Type B pancreatic cell (in vitro differentiated cells): ENCODE measurements at regions not wholly inside any gene's neighbourhood (a gene's known extent, or its start where the extent isn't known, plus 50 kb on each side); places are given as distances from the start of the nearest gene placed in this dataset.
"Not testable (repeated sequence)": the region's sequence is repeated elsewhere in the genome, so short reads cannot be mapped to it uniquely, and the experiment has no call there.

Source experiments
- DNase-seq: peaks from one replicate; pipeline ENCODE4 v3.0.0; 2021; ENCODE audit warnings: mixed read lengths; ENCODE audit not compliant: unreplicated experiment; ENCODE audit errors: extremely low spot score
- H3K27ac Mint-ChIP-seq: 2 replicates; pipeline ENCODE4 v1.8.0; 2021; ENCODE audit warnings: mild to moderate bottlenecking, mixed read lengths
- H3K27me3 Mint-ChIP-seq: 2 replicates; pipeline ENCODE4 v1.8.0; 2021; ENCODE audit warnings: mixed read lengths
- H3K36me3 Mint-ChIP-seq: 2 replicates; pipeline ENCODE4 v1.8.0; 2021; ENCODE audit warnings: mixed read lengths
- H3K4me1 Mint-ChIP-seq: one replicate; pipeline ENCODE4 v1.8.0; 2021; ENCODE audit warnings: mixed read lengths; ENCODE audit not compliant: unreplicated experiment
- H3K4me3 Mint-ChIP-seq: 2 replicates; pipeline ENCODE4 v1.8.0; 2021; ENCODE audit warnings: mild to moderate bottlenecking, mixed read lengths
- H3K9me3 Mint-ChIP-seq: 2 replicates; pipeline ENCODE4 v1.8.0; 2021; ENCODE audit warnings: mixed read lengths
- CTCF ChIP-seq: fragments of 200-600 bp; sonication (generic); conservative IDR thresholded peaks from 2 replicates; pipeline ENCODE4 v1.5.0; 2021; ENCODE audit warnings: antibody characterized with exemption, mild to moderate bottlenecking

GRCh38 chr9:28121366-28121765 lies 548.1 kb upstream of the C9orf72 start:
- TF ChIP-seq CTCF, result no peak

DNA sequence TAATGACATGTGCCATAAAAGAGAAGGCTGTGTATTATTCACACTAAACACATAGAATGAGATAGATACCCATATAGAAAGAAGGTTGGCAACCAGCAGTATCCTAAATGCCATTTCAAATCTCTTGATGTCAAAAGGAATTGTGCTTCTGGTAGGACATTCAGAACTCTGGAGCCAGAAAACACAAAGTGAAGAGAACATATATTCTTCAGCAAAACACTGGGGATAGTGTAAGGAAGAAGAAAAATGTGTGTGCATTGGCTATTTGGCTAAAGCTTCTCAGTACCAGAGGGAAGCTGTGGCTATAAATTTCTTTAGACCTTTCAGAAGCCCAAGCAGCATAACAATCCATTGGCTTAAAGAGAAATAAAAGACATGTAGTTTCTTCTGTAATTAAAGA lies 551.6 kb upstream of the C9orf72 start:
- peaks cover 10% of the 10 kb centered on the region for H3K4me1 Mint-ChIP-seq
- H3K9me3 Mint-ChIP-seq, result no peaks in the 10 kb centered on the region
- no peak overlapping the region for H3K4me3 Mint-ChIP-seq
- no peaks in the 10 kb centered on the region for H3K27me3 Mint-ChIP-seq
- no peak for TF ChIP-seq CTCF
- H3K27ac Mint-ChIP-seq, result no peak overlapping the region
- DNase-seq, result no peak
- no peaks in the 10 kb centered on the region for H3K36me3 Mint-ChIP-seq

More at GRCh38 chr9:28121366-28121765, 548.1 kb upstream of the C9orf72 start:
- Mint-ChIP-seq H3K27me3 (no peaks in the 10 kb centered on the region), H3K4me1 (peaks cover 10% of the 10 kb centered on the region), H3K27ac (no peak overlapping the region), H3K4me3 (no peak overlapping the region), H3K9me3 (no peaks in the 10 kb centered on the region), H3K36me3 (no peaks in the 10 kb centered on the region)
- no peak for DNase-seq

DNA sequence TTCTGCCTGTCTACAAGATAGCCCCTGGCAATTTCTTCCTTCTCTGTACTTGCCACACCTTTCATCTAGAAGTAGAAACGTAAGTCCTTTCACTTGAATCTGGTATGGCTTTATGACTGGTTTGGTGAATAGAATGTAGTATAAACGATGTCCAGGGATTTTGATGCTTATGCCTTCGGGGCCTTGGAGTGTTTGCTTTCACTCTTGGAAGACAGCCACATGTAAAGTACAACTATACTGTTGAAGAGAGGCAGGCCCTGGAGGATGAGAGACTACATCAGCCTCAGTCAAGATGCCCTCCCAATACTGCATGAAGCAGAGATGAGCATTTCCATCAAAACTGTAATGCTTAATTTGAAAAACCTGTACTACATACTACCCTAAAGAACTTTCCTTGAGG lies 553.8 kb upstream of the C9orf72 start:
- no peaks in the 10 kb centered on the region for H3K36me3 Mint-ChIP-seq
- H3K27ac Mint-ChIP-seq, result no peak overlapping the region
- H3K9me3 Mint-ChIP-seq, result no peaks in the 10 kb centered on the region
- H3K4me3 Mint-ChIP-seq, result no peak overlapping the region
- TF ChIP-seq CTCF, result no peak
- H3K27me3 Mint-ChIP-seq, result no peaks in the 10 kb centered on the region
- H3K4me1 Mint-ChIP-seq, result no peaks in the 10 kb centered on the region
- DNase-seq, result no peak

DNA sequence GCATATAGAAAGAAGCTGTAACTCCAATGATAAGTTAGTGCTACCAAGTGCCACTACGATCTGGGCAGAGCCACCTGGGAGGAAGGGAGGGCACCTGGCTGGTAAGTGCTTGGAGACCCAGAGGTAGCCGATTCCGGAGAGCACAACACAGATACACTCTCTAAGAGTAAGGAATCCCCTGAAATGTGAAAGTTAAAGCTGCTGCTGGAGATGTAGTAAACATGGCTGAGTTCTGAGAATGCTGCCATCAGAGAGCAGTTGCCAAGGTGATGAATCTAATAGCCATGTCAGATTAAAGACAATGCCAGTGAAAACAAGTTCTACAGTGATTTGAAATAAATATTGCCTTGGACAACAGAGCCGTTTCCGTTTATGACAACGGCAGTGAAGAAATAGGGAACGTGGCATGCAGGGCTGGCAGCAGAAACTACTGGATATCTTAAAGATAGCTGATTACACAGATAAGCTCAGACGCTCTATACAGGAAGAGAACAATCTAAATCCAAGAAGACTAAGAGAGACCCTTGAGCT lies 561.2 kb upstream of the C9orf72 start:
- Mint-ChIP-seq H3K36me3 (no peaks in the 10 kb centered on the region), H3K27ac (no peak overlapping the region), H3K4me3 (no peak overlapping the region), H3K4me1 (no peaks in the 10 kb centered on the region), H3K27me3 (no peaks in the 10 kb centered on the region), H3K9me3 (no peaks in the 10 kb centered on the region)
- no peak for TF ChIP-seq CTCF
- DNase-seq, result no peak

DNA sequence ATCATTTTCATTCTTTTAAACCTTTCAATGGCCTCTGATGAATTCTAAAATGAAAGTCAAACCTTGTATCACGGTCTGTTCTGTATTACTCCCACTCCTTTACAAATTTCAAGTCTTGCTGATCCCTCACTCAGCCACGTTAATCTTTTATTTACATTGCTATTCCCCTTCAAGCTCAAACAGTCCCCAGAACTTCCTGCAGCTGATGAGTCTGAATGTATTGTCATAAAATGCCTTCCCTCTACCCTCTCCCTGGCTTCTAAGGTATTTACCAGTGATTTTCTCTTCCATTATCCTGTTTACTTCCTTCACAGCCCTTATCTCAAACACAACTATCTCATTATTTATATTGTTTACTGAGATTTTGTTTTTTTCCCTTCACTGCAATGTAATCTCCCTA lies 562.3 kb upstream of the C9orf72 start:
- H3K27ac Mint-ChIP-seq, result no peak overlapping the region
- H3K4me1 Mint-ChIP-seq, result no peaks in the 10 kb centered on the region
- H3K36me3 Mint-ChIP-seq, result no peaks in the 10 kb centered on the region
- H3K4me3 Mint-ChIP-seq, result no peak overlapping the region
- no peaks in the 10 kb centered on the region for H3K27me3 Mint-ChIP-seq
- no peaks in the 10 kb centered on the region for H3K9me3 Mint-ChIP-seq
- TF ChIP-seq CTCF, result no peak
- DNase-seq, result no peak

- H3K4me3 Mint-ChIP-seq, result no peak overlapping the region
- no peak for TF ChIP-seq CTCF
- H3K9me3 Mint-ChIP-seq, result no peaks in the 10 kb centered on the region
- no peaks in the 10 kb centered on the region for H3K36me3 Mint-ChIP-seq
- no peaks in the 10 kb centered on the region for H3K27me3 Mint-ChIP-seq
- H3K27ac Mint-ChIP-seq, result no peak overlapping the region
- DNase-seq, result no peak
- no peaks in the 10 kb centered on the region for H3K4me1 Mint-ChIP-seq
Measured at GRCh38 chr9:28136113-28136512, 562.8 kb upstream of the C9orf72 start.

DNA sequence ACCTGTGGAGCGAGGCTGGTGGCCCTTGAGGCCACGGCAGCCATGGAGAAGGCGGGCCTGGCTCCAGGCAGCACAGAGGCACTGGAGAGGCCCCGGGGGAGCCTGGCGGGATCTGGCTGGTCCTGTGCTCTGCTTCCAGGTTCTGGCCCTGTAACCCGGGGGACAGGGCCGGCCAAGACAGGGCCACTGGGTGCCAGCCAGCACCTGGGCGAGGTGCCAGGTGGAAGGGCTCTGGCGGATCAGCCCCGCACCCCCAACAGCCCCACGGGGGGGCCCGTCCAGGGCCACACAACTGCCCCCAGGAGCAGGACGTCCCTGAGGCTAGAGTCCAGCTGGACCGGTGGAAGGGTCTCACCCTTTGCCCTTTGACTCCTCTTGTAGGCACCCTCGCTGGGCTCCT lies 574.1 kb upstream of the C9orf72 start:
- not testable (repeated sequence) for H3K36me3 Mint-ChIP-seq, H3K9me3 Mint-ChIP-seq, H3K27me3 Mint-ChIP-seq

DNA sequence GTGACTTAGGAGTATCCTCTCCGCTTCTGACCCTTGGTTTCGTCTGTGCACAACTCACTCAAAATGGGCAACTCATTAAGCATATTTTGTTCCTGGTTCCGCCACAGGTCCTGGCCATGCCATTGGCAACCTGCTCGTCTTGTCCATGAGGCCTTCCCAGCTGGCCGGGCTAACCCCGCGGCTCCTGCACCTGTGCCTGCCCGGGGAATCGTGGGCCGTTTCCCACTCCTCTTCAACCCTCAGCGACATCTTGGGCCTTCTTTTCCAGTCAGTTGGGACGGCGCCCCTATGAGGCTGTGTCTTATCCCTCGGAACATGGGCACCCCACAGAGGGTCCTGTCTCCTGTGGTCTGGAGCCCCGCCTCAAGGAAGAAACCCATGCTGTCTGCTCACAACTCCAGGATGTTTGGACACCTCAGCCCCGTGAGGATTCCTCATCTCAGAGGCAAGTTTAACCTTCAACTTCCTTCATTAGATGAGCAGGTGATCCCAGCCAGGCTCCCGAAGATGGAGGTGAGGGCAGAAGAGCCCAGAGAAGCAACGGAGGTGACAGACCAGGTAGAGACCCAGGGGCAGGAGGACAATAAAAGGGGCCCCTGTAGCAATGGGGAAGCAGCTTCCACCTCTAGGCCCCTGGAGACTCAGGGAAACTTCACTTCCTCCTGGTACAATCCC lies 574.8 kb upstream of the C9orf72 start:
- not testable (repeated sequence) for H3K27me3 Mint-ChIP-seq, H3K4me1 Mint-ChIP-seq, DNase-seq, H3K36me3 Mint-ChIP-seq, H3K4me3 Mint-ChIP-seq, H3K27ac Mint-ChIP-seq, H3K9me3 Mint-ChIP-seq

More for the DNA sequence above, 574.1 kb upstream of the C9orf72 start:
- H3K4me1 Mint-ChIP-seq, H3K27ac Mint-ChIP-seq, H3K4me3 Mint-ChIP-seq, DNase-seq: not testable (repeated sequence)
